Heart left ventricle (tissue), 16 donors: ENCODE measurements at regions not wholly inside any gene's neighbourhood (a gene's known extent, or its start where the extent isn't known, plus 50 kb on each side); places are given as distances from the start of the nearest gene placed in this dataset.
"Not testable (repeated sequence)": the region's sequence is repeated elsewhere in the genome, so short reads cannot be mapped to it uniquely, and the experiment has no call there.

ENCODE experiments used
- ATAC-seq, 4 donors: fragments of 200-7000 bp; cut with Tn5 transposase; one replicate each; pipeline ENCODE4 v1.9.1; 2020 to 2022; ENCODE audit warnings: moderate library complexity in 4 of 4, mild to moderate bottlenecking in 3 of 4, moderate number of reproducible peaks in 1 of 4
- DNase-seq, 5 donors: peaks; one replicate each; pipeline ENCODE4 v3.0.0-alpha.2; 2020
- H3K27ac ChIP-seq, 12 donors: fragments of 200-600 bp; sonication (generic) in 4 of 12; one replicate each; pipeline versions ENCODE4 v1.5.0 to v1.8.0; 2016 to 2022; ENCODE audit warnings: mild to moderate bottlenecking in 2 of 12
- H3K27me3 ChIP-seq, 9 donors: fragments of 200-600 bp; sonication (generic) in 2 of 9; one replicate each; pipeline versions ENCODE4 v1.5.1 to v1.8.0; 2016 to 2022; ENCODE audit warnings: mild to moderate bottlenecking in 3 of 9
- H3K36me3 ChIP-seq, 9 donors: fragments of 200-600 bp; sonication (generic) in 2 of 9; one replicate each; pipeline versions ENCODE4 v1.5.0 to v1.8.0; 2018 to 2022; ENCODE audit warnings: mild to moderate bottlenecking in 2 of 9
- H3K4me1 ChIP-seq, 12 donors: fragments of 200-600 bp; sonication (generic) in 4 of 12; one replicate each; pipeline versions ENCODE4 v1.5.0 to v1.8.0; 2016 to 2022; ENCODE audit warnings: mild to moderate bottlenecking in 3 of 12
- H3K4me3 ChIP-seq, 12 donors: fragments of 200-600 bp; sonication (generic) in 4 of 12; one replicate each; pipeline versions ENCODE4 v1.5.0 to v1.8.0; 2017 to 2022; ENCODE audit warnings: mild to moderate bottlenecking in 9 of 12, moderate library complexity in 4 of 12
- H3K9me3 ChIP-seq, 12 donors: fragments of 200-600 bp; sonication (generic) in 4 of 12; one replicate each; pipeline versions ENCODE4 v1.5.0 to v1.8.0; 2016 to 2022; ENCODE audit warnings: mild to moderate bottlenecking in 1 of 12
- POLR2A ChIP-seq, 2 donors: fragments of 450-650 bp; IDR thresholded peaks; one replicate each; pipeline ENCODE4 v1.6.1; 2017; ENCODE audit warnings: antibody characterized with exemption in 2 of 2, mild to moderate bottlenecking in 2 of 2, moderate library complexity in 2 of 2
- WGBS, 4 donors: extraction: QIAGEN DNeasy Blood & Tissue Kit in 2 of 4; methylation state at CpG; one replicate each; pipeline versions ENCODE4 v1.1.5 to v1.1.7; 2013 to 2018; 5-methylcytosine and 5-hydroxymethylcytosine counted together
- intact Hi-C, 10 donors: fragments of 100-400 bp; cut with DNase I; formaldehyde crosslinking; loops; one replicate each; pipeline versions ENCODE4 v1.11.1 to v1.14.2; 2022
- TF ChIP-seq, protein P1 (sequence below), 12 donors: fragments of 200-600 bp; sonication (generic) in 4 of 12; IDR thresholded peaks; one replicate each; pipeline versions ENCODE4 v1.5.0 to v1.8.0; 2018 to 2022; ENCODE audit warnings: antibody characterized with exemption in 12 of 12, mild to moderate bottlenecking in 5 of 12
- donor health status: ischemic (EF 13 %, LVEDD 7.1; RV severe dilation, severe dysfunction).
- donor health status: healthy with polysubstance abuse.
- donor health status: DM: no; HTN: yes; CAD: no.
- donor health status: DM: no; HTN: no; CAD: no.
- donor health status: ischemic (EF 25% LVEDD 6.9; RV normal size, moderate dysfunction).
- donor health status: ischemic (EF 25% LVEDD 5.7; RV mildly dilated, moderate dysfunction).
- donor health status: healthy.
- donor health status: DM: yes; HTN: yes; CAD: no.
- donor health status: ischemic (EF 35%, LVEDD 5.7; RV mildly dilated, moderate dysfunction).
- donor health status: nonischemic (EF 11% LVEDD 7.7; RV severe dilation, severe dysfunction).
- donor health status: DM: yes; HTN: yes; CAD: no.
- donor health status: PGD.
- donor health status: ischemic (EF 29% LVEDD 5.4; RV normal size, mild dysfunction).
- donor health status: nonischemic (EF 23%, LVEDD 6.1; RV moderate dilation, normal function).

- Histone ChIP-seq H3K9me3 (no peaks in the 10 kb centered on the region), H3K4me1 (no peaks in the 10 kb centered on the region), H3K27me3 (no peaks in the 10 kb centered on the region), H3K36me3 (no peaks in the 10 kb centered on the region), H3K27ac (no peak overlapping the region), H3K4me3 (no peak overlapping the region)
- DNase-seq, result no peak
- no peak for TF ChIP-seq POLR2A (IDR thresholded peaks at IDR 0.05)
- TF ChIP-seq, protein P1, sequence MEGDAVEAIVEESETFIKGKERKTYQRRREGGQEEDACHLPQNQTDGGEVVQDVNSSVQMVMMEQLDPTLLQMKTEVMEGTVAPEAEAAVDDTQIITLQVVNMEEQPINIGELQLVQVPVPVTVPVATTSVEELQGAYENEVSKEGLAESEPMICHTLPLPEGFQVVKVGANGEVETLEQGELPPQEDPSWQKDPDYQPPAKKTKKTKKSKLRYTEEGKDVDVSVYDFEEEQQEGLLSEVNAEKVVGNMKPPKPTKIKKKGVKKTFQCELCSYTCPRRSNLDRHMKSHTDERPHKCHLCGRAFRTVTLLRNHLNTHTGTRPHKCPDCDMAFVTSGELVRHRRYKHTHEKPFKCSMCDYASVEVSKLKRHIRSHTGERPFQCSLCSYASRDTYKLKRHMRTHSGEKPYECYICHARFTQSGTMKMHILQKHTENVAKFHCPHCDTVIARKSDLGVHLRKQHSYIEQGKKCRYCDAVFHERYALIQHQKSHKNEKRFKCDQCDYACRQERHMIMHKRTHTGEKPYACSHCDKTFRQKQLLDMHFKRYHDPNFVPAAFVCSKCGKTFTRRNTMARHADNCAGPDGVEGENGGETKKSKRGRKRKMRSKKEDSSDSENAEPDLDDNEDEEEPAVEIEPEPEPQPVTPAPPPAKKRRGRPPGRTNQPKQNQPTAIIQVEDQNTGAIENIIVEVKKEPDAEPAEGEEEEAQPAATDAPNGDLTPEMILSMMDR (IDR thresholded peaks at IDR 0.05), result no peak
- intact Hi-C loops, result no loop called here
- ATAC-seq, result no peak
- WGBS, 4 donors, result 81 to 87% (median 84%) methylated on average over 2 of the region's 2 CpGs
These were observed 1594.2 kb upstream of the PRMT6 start for GRCh38 chr1:105462308-105462707.

DNA sequence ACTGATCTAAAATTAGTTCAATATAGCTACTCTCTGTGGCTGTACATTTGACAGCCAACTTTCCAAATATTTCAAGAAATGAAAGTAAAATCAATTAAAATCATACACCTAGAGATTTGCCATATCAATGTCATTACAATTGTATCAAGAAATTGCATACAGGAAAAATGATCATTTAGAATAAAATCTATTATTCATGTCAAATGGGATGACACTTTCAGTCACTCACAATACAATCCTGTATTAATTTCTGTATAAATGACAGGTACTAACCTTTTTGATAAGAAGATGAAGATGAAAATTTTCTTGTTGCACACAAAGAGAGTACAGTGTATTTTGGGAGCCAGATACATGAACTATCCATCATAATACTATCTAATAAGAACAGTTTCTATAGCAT, 1588.9 kb upstream of the PRMT6 start:
- ATAC-seq (no peak), DNase-seq (no peak)
- H3K9me3 ChIP-seq, result no peaks in the 10 kb centered on the region
- intact Hi-C loops, result no loop called here
- H3K27me3 ChIP-seq, result no peaks in the 10 kb centered on the region
- no peak overlapping the region for H3K4me3 ChIP-seq
- no peak for TF ChIP-seq POLR2A (IDR thresholded peaks at IDR 0.05)
- TF ChIP-seq, protein P1 (IDR thresholded peaks at IDR 0.05), result no peak
- H3K36me3 ChIP-seq, result no peaks in the 10 kb centered on the region
- no peak overlapping the region for H3K27ac ChIP-seq
- no peaks in the 10 kb centered on the region for H3K4me1 ChIP-seq

DNA sequence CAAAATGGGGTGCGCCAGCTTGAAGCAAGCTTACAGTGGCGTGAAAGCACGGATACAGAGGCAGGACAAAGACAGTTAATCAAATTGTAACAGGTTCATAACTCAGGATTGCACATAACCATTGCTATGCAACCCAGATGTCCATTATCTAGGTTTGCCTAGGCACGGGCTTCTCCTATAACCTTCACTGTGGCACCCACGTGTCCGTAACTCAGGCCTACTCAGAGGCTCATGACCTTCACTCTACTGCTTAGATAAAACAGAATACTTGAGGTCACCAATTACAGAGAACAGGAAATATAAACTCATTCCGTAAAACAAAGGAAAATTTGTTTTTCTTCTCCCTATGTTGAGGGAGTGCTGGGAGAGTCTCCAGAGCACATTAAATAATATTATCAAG, 1585.9 kb upstream of the PRMT6 start:
- not testable (repeated sequence) for H3K27me3 ChIP-seq, H3K27ac ChIP-seq, ATAC-seq

DNA sequence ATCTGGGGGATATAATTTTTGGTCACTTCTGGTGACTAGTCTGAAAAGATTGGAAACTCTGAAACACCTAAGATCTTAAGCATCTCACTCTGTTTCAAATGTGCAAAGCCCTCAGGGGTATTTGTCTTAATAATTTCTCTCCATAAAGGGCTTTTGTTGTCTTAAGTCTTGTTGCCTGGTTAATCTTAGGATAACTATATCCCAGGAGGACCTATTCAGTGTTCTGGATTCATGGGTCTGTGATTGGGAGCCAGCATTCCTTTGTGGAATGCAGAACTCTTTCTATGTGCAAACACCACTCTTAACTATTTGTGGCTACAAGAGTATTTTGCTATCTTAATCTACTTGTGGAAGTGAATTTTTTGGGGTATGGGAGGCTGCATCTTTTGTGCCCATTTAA, 1573.0 kb upstream of the PRMT6 start:
- TF ChIP-seq POLR2A (IDR thresholded peaks at IDR 0.05), result no peak
- TF ChIP-seq, protein P1 (IDR thresholded peaks at IDR 0.05), result no peak
- no peaks in the 10 kb centered on the region for H3K36me3 ChIP-seq
- ATAC-seq, result no peak
- H3K9me3 ChIP-seq, result peaks cover 0 to 13% (median 0%) of the 10 kb centered on the region in 12 donors
- no peaks in the 10 kb centered on the region for H3K27me3 ChIP-seq
- intact Hi-C loops, result no loop called here
- H3K27ac ChIP-seq, result no peak overlapping the region
- no peaks in the 10 kb centered on the region for H3K4me1 ChIP-seq
- H3K4me3 ChIP-seq, result no peak overlapping the region
- no peak for DNase-seq

More for the DNA sequence above, 1585.9 kb upstream of the PRMT6 start:
- DNase-seq, H3K9me3 ChIP-seq, H3K4me1 ChIP-seq, intact Hi-C loops, H3K4me3 ChIP-seq, H3K36me3 ChIP-seq: not testable (repeated sequence)
- 50 to 71% (median 60%) methylated on average over 7 of the region's 7 CpGs for WGBS, 4 donors

- Histone ChIP-seq H3K4me3 (no peak overlapping the region), H3K4me1 (no peaks in the 10 kb centered on the region), H3K9me3 (peaks cover 0 to 17% (median 0%) of the 10 kb centered on the region in 12 donors), H3K36me3 (no peaks in the 10 kb centered on the region), H3K27ac (no peak overlapping the region), H3K27me3 (no peaks in the 10 kb centered on the region)
- DNase-seq, result no peak
- intact Hi-C loops, result no loop called here
- ATAC-seq, result no peak
- TF ChIP-seq POLR2A (IDR thresholded peaks at IDR 0.05), result no peak
- TF ChIP-seq, protein P1 (IDR thresholded peaks at IDR 0.05), result no peak
- WGBS, 4 donors, result 68 to 81% (median 75%) methylated on average over 2 of the region's 2 CpGs
These were observed 1571.3 kb upstream of the PRMT6 start for GRCh38 chr1:105485207-105485606.
